Heart left ventricle (tissue), 16 donors: ENCODE measurements at regions not wholly inside any gene's neighbourhood (a gene's known extent, or its start where the extent isn't known, plus 50 kb on each side); places are given as distances from the start of the nearest gene placed in this dataset.

ENCODE experiments used
- ATAC-seq, 4 donors: fragments of 200-7000 bp; cut with Tn5 transposase; one replicate each; pipeline ENCODE4 v1.9.1; 2020 to 2022; ENCODE audit warnings: moderate library complexity in 4 of 4, mild to moderate bottlenecking in 3 of 4, moderate number of reproducible peaks in 1 of 4
- DNase-seq, 5 donors: peaks; one replicate each; pipeline ENCODE4 v3.0.0-alpha.2; 2020
- H3K27ac ChIP-seq, 12 donors: fragments of 200-600 bp; sonication (generic) in 4 of 12; one replicate each; pipeline versions ENCODE4 v1.5.0 to v1.8.0; 2016 to 2022; ENCODE audit warnings: mild to moderate bottlenecking in 2 of 12
- H3K27me3 ChIP-seq, 9 donors: fragments of 200-600 bp; sonication (generic) in 2 of 9; one replicate each; pipeline versions ENCODE4 v1.5.1 to v1.8.0; 2016 to 2022; ENCODE audit warnings: mild to moderate bottlenecking in 3 of 9
- H3K36me3 ChIP-seq, 9 donors: fragments of 200-600 bp; sonication (generic) in 2 of 9; one replicate each; pipeline versions ENCODE4 v1.5.0 to v1.8.0; 2018 to 2022; ENCODE audit warnings: mild to moderate bottlenecking in 2 of 9
- H3K4me1 ChIP-seq, 12 donors: fragments of 200-600 bp; sonication (generic) in 4 of 12; one replicate each; pipeline versions ENCODE4 v1.5.0 to v1.8.0; 2016 to 2022; ENCODE audit warnings: mild to moderate bottlenecking in 3 of 12
- H3K4me3 ChIP-seq, 12 donors: fragments of 200-600 bp; sonication (generic) in 4 of 12; one replicate each; pipeline versions ENCODE4 v1.5.0 to v1.8.0; 2017 to 2022; ENCODE audit warnings: mild to moderate bottlenecking in 9 of 12, moderate library complexity in 4 of 12
- H3K9me3 ChIP-seq, 12 donors: fragments of 200-600 bp; sonication (generic) in 4 of 12; one replicate each; pipeline versions ENCODE4 v1.5.0 to v1.8.0; 2016 to 2022; ENCODE audit warnings: mild to moderate bottlenecking in 1 of 12
- POLR2A ChIP-seq, 2 donors: fragments of 450-650 bp; IDR thresholded peaks; one replicate each; pipeline ENCODE4 v1.6.1; 2017; ENCODE audit warnings: antibody characterized with exemption in 2 of 2, mild to moderate bottlenecking in 2 of 2, moderate library complexity in 2 of 2
- WGBS, 4 donors: extraction: QIAGEN DNeasy Blood & Tissue Kit in 2 of 4; methylation state at CpG; one replicate each; pipeline versions ENCODE4 v1.1.5 to v1.1.7; 2013 to 2018; 5-methylcytosine and 5-hydroxymethylcytosine counted together
- intact Hi-C, 10 donors: fragments of 100-400 bp; cut with DNase I; formaldehyde crosslinking; loops; one replicate each; pipeline versions ENCODE4 v1.11.1 to v1.14.2; 2022
- TF ChIP-seq, protein P1 (sequence below), 12 donors: fragments of 200-600 bp; sonication (generic) in 4 of 12; IDR thresholded peaks; one replicate each; pipeline versions ENCODE4 v1.5.0 to v1.8.0; 2018 to 2022; ENCODE audit warnings: antibody characterized with exemption in 12 of 12, mild to moderate bottlenecking in 5 of 12
- donor health status: ischemic (EF 13 %, LVEDD 7.1; RV severe dilation, severe dysfunction).
- donor health status: healthy with polysubstance abuse.
- donor health status: DM: no; HTN: yes; CAD: no.
- donor health status: DM: no; HTN: no; CAD: no.
- donor health status: ischemic (EF 25% LVEDD 6.9; RV normal size, moderate dysfunction).
- donor health status: ischemic (EF 25% LVEDD 5.7; RV mildly dilated, moderate dysfunction).
- donor health status: healthy.
- donor health status: DM: yes; HTN: yes; CAD: no.
- donor health status: ischemic (EF 35%, LVEDD 5.7; RV mildly dilated, moderate dysfunction).
- donor health status: nonischemic (EF 11% LVEDD 7.7; RV severe dilation, severe dysfunction).
- donor health status: DM: yes; HTN: yes; CAD: no.
- donor health status: PGD.
- donor health status: ischemic (EF 29% LVEDD 5.4; RV normal size, mild dysfunction).
- donor health status: nonischemic (EF 23%, LVEDD 6.1; RV moderate dilation, normal function).

DNA sequence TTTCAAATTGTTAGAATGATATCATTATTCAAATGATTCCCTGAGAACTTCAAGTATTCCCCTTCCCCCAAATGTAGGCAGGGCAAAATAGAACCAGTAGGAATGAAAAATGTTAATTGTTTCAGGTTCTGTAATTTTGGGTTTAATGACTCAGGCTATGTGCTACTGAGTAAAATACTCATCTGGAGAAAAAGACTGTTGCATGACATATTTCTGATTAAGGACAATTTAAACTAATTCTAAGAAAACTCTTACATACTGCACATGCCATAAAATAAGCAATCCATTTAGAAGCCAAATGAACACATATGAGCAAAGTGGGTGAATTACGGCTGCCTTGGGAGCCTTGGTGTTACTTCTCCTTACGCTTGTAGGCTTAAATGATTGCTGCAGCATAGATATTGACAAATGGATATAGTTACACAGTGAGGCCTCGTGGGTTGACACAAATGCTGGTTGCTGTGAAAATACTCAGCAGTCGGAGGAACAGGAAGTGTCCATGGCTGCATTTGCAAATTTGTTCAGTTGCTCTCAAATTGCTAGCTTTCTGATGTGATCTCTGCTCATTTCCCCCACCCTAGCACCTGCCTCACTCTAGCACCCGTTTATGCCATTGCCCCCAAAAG, 174.9 kb upstream of the DMAC1 start:
- DNase-seq (no peak), ATAC-seq (no peak)
- 66 to 71% (median 69%) methylated on average over 5 of the region's 5 CpGs for WGBS, 4 donors

DNA sequence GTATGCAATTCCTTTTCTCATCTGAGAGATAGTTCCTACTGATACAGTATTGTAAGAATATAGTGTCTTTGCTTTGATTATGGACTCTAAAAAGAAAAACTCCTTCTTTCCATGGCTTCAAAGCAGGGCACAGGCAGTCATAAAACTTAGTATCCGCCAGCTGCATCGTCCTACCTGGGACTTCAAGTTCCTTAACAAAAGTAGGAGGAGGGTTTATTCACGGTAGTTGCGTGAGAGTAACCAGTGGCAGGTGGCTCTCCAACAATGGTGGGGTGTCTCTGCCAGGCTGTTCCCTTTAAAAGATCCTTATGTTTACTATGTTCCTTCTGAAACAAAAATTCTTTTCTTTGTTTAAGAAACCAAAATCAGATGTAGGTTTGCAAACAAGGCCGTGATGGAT, 173.5 kb upstream of the DMAC1 start:
- DNase-seq (no peak), ATAC-seq (no peak)
- 81 to 89% (median 85%) methylated on average over 5 of the region's 5 CpGs for WGBS, 4 donors
- H3K9me3 ChIP-seq, result no peaks in the 10 kb centered on the region
- no peak overlapping the region for H3K27ac ChIP-seq
- no peaks in the 10 kb centered on the region for H3K36me3 ChIP-seq
- no peak overlapping the region for H3K4me3 ChIP-seq
- H3K27me3 ChIP-seq, result no peaks in the 10 kb centered on the region
- TF ChIP-seq, protein P1, sequence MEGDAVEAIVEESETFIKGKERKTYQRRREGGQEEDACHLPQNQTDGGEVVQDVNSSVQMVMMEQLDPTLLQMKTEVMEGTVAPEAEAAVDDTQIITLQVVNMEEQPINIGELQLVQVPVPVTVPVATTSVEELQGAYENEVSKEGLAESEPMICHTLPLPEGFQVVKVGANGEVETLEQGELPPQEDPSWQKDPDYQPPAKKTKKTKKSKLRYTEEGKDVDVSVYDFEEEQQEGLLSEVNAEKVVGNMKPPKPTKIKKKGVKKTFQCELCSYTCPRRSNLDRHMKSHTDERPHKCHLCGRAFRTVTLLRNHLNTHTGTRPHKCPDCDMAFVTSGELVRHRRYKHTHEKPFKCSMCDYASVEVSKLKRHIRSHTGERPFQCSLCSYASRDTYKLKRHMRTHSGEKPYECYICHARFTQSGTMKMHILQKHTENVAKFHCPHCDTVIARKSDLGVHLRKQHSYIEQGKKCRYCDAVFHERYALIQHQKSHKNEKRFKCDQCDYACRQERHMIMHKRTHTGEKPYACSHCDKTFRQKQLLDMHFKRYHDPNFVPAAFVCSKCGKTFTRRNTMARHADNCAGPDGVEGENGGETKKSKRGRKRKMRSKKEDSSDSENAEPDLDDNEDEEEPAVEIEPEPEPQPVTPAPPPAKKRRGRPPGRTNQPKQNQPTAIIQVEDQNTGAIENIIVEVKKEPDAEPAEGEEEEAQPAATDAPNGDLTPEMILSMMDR (IDR thresholded peaks at IDR 0.05), result no peak
- no peak for TF ChIP-seq POLR2A (IDR thresholded peaks at IDR 0.05)
- intact Hi-C loops, result no loop called here
- peaks cover 0 to 43% (median 0%) of the 10 kb centered on the region in 12 donors for H3K4me1 ChIP-seq

More for the DNA sequence above, 174.9 kb upstream of the DMAC1 start:
- intact Hi-C loops, result no loop called here
- H3K27me3 ChIP-seq, result no peaks in the 10 kb centered on the region
- TF ChIP-seq, protein P1 (IDR thresholded peaks at IDR 0.05), result no peak
- TF ChIP-seq POLR2A (IDR thresholded peaks at IDR 0.05), result no peak
- no peaks in the 10 kb centered on the region for H3K36me3 ChIP-seq
- peaks cover 0 to 43% (median 0%) of the 10 kb centered on the region in 12 donors for H3K4me1 ChIP-seq
- no peaks in the 10 kb centered on the region for H3K9me3 ChIP-seq
- no peak overlapping the region for H3K27ac ChIP-seq
- no peak overlapping the region for H3K4me3 ChIP-seq

DNA sequence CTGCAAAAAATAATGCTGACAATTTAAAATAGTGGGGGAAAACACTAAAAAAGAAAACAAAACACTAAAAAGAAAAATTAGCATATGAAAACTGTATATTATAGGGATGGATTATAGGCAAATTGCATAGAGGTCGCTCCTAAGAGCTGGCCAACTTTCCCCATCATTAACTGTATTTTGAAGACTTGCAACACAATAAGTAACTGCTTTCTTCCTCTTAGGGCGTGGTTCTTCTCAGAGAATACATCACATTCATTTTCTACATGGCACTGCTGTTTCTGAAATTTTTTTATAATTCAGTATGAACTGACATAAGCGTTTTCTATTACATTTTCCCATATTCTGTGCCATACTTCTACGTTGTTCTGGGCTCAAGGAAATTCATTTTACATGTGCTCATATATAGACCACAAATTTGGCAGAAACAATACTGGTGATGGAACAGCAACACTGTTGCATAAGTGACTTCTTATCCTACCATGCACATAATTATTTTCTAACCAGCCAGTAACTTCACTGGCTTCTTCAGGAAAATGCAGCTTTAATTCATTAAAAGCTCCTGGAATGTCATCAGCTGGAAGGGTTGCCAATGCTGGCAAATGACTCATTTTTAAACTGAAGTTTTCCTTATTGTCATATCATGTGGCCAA, 171.2 kb upstream of the DMAC1 start:
- Histone ChIP-seq H3K4me1 (peaks cover 0 to 24% (median 0%) of the 10 kb centered on the region in 12 donors), H3K4me3 (no peak overlapping the region), H3K36me3 (no peaks in the 10 kb centered on the region), H3K27ac (no peak overlapping the region), H3K27me3 (no peaks in the 10 kb centered on the region), H3K9me3 (no peaks in the 10 kb centered on the region)
- intact Hi-C loops, result no loop called here
- ATAC-seq (no peak), DNase-seq (no peak)
- 59 to 74% (median 68%) methylated on average over 4 of the region's 4 CpGs for WGBS, 4 donors
- TF ChIP-seq POLR2A (IDR thresholded peaks at IDR 0.05), result no peak
- TF ChIP-seq, protein P1 (IDR thresholded peaks at IDR 0.05), result no peak

DNA sequence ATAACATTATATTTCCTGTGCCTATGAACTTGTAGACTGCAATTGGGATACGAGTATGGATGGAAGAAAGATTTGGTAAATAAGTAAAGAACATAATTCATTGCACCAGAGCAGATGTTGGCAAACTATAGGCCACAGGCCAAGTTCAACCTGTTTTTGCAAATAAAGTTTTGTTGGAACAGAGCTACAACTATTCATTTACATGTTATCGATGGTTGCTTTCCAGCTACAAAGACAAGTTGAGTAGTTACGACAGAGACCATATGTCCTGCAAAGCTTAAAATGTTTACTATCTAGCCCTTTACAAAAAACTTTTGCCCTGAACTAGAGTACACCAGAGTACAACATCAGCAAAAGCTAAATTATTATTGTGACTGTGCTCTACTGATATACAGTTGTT, 169.1 kb upstream of the DMAC1 start:
- WGBS, 4 donors, result 86 to 96% (median 89%) methylated on average over 3 of the region's 3 CpGs
- no peak overlapping the region for H3K4me3 ChIP-seq
- no peak overlapping the region for H3K27ac ChIP-seq
- no peaks in the 10 kb centered on the region for H3K36me3 ChIP-seq
- no peak for TF ChIP-seq POLR2A (IDR thresholded peaks at IDR 0.05)
- TF ChIP-seq, protein P1 (IDR thresholded peaks at IDR 0.05), result no peak
- DNase-seq (no peak), ATAC-seq (no peak)
- no peaks in the 10 kb centered on the region for H3K27me3 ChIP-seq
- H3K4me1 ChIP-seq, result peaks cover 0 to 4% (median 0%) of the 10 kb centered on the region in 12 donors
- intact Hi-C loops, result loop anchor here in 1 of 10 donors (10.0 kb wide), 1 partner anchor 396 kb away; no protein-coding TSS in a partner anchor
- no peaks in the 10 kb centered on the region for H3K9me3 ChIP-seq
